Suppressor macrophage treated with lipopolysaccharide for 1 hour (primary cell): ENCODE measurements at regions not wholly inside any gene's neighbourhood (a gene's known extent, or its start where the extent isn't known, plus 50 kb on each side); places are given as distances from the start of the nearest gene placed in this dataset.
"Not testable (repeated sequence)": the region's sequence is repeated elsewhere in the genome, so short reads cannot be mapped to it uniquely, and the experiment has no call there.

Experiments used
- DNase-seq, 3 donors: peaks; one replicate each; pipeline ENCODE4 v3.0.0-alpha.2; 2020 to 2022

DNA sequence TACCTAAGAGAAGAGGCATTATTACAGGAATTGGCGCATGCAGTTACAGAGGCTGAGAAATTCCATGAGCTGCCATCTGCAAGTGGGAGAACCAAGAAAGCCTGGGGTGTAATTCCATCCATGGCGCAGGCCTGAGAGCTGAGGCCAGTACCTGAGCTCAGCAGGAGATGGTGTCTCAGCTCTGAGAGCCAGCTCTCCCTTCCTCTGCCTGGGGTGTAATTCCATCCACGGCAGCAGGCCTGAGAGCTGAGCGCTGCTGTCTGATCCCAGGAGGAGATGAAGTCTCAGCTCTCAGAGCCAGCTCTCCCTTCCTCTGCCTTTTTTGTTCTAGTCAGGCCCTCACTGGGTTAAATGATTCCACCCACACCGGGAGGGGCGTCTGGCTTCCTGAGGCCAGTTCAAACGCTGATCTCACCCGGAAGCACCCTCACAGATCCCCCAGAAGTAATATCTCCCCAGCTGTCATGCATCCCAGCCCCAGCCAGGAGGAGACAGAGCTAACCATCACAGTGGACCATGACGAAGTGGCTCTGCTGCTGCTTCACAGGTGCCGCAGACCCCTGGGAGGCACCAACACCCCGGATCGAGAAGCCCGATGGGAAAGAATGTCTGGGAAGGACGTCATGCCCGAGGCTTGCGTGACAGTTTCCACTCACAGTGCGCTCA lies 4454.9 kb upstream of the TPTE start:
- not testable (repeated sequence) for DNase-seq

- not testable (repeated sequence) for DNase-seq
These were observed 4453.1 kb upstream of the TPTE start for GRCh38 chr21:6068098-6068831.

DNA sequence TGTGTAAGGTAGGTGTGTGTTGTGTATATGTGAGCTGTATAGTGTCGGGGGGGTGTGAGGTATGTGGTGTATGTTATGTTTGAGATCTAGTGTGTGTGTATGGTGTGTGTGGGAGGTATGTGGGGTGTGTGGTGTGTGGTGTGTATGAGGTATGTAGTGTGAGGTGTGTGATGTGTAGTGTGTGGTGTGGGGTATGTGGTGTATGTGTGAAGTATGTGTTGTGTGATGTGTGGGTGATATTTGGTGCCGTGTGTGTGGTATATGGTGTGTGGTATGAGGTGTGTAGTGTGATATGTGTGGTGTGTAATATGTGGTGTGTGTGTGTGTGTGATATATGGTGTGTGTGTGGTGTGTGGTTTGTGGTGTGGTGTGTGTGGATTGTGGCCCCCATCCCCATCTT lies 4451.2 kb upstream of the TPTE start:
- not testable (repeated sequence) for DNase-seq

DNA sequence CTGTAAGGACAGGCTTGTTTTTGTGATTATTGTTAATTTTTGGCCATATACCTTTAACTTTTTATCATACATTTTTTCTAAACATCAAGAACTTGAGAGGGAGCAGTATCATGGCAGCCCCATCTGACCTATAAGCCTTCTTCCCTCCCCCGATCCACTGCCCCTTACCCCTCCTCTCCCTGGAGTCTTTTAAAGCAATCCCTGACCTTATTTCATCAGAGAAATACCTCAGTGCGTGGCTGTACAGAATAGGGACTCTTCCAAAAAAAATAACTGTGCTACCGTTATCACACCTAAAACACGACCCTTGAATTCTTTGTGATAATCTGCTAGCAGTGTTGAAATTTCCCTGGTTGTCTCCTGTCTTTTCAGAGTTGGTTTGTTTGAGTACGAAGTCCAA lies 4448.7 kb upstream of the TPTE start:
- not testable (repeated sequence) for DNase-seq

DNA sequence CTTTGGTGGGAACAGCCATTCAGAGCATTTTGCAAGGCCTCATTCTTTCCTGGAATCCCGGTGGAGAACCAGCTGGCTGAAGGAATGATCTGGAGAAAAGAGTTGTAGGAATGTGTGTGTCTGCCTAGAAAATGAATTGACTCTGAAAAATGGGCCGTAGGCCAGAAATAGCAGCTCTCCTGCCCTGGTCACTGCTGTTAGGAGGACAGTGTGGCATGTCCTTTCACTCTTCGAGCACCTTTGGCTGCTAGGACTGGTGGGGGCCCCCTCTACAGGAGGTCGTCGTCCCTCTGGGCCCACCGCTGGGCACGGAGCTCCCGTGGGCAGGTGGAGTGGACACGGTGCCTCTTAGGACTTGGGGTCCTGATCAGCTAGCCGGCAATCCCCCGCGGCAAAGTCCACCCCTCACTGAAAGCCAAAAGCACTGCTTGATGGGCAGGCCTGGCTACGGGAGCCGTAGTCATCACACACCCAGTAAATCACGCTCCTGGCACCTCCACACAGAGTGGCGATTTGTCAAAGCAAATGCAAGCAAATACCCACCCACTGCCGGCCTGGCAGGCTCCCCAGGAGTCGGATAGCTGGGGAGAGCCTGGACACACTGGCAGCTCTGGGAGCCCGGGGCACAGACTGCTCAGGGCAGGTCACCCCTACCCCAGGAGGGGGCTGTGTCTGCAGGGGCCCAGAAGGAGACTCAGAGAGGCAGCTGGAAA lies 4447.2 kb upstream of the TPTE start:
- DNase-seq = not testable (repeated sequence)

DNA sequence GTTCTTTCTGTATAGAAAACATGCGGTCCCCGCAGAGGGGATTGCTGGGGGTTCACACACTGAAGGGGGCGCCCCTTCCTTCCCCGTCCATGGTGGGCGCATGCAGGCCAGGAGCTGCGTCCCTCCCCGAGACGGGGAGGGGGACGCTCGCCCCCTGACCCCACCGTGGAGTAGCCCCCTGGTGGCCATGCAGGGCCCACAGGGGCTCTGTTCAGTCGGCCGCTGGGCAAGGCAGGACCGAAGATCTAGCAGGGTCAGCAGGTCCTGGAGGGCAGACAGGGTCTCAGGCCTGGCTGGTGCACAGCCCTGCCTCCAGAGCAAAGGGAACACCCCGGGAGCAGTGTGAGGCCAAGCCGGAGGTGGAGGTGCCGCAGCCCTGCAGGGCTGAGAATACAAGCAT lies 4446.4 kb upstream of the TPTE start:
- DNase-seq = not testable (repeated sequence)

GRCh38 chr21:6075627-6076208 lies 4445.7 kb upstream of the TPTE start:
- DNase-seq = not testable (repeated sequence)

DNA sequence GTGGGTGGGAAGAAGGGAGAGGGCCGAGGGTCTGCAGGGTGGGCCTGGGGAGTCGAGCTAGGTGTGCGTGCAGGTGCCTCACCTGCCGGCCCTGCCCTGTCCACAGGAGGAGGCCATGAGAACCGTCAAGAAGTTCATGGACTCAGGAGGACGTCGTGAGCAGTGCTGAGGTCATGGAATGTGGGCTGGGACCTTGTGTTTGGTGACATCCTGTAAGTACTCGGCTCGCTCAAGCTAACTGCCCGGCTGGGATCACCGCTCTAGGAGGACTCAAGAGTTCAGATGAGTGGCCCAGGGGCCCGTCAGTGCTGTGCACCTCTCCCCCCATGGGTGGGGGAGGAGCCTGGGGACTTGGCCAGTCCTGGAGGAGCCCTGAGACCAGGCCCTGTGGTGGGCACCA lies 4444.0 kb upstream of the TPTE start:
- not testable (repeated sequence) for DNase-seq

DNA sequence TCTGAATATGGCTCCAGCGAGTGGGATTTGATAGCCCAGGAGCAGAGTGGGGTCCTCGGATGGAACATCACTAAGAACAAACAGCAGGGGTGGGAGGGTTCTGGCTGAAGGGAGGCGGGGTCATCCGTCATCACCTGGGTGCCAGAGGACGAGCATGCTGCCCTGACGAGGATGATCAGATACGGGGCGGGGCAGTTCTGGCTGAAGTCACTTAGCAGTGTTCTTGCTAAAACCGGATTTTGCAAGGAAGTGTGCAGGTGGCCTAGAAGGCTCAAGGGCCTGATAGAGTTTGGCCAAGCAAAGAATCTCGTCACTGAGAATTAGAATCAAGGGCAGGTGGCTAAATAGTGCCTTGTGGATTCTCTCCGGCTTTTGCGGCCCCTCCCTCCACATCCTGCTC lies 4442.5 kb upstream of the TPTE start:
- DNase-seq = not testable (repeated sequence)

DNA sequence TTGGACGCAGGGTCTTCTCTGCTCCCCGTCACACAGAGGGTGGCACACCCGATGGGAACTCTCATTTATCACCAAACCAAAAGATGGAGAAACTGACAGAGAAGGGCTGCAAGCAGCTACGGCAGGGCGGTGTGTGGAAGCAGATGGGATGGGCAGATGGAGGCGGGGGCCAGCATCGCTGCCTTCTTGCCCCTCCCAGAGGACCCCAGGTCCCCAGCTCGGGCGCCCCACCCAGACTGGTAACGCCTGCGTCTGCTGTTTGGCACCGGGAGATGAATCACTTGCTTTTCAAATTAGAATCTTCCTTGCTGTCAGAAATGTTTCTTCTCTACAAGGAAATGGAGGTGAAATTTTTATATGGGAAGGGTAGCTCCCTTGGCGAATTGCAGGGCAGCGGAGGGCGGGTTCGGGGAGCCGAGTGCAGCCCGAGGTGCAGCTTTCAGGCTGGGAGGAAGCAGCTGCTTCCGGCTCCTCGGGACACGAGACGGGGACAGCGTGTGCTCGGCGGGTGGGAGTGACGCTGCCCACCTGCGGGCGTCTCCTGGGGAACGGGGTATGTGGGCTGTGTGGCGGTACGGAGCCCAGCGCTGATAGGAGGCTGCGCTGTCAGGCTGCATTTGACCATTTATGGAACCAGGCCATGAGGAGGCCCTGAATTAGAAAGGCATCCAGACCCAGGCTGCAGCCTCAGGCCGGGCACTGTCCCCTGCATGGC lies 4440.3 kb upstream of the TPTE start:
- DNase-seq = not testable (repeated sequence)

- not testable (repeated sequence) for DNase-seq
These were observed 4439.2 kb upstream of the TPTE start for GRCh38 chr21:6082166-6082565.

- DNase-seq = not testable (repeated sequence)
These were observed 4437.7 kb upstream of the TPTE start for GRCh38 chr21:6083574-6084120.

DNA sequence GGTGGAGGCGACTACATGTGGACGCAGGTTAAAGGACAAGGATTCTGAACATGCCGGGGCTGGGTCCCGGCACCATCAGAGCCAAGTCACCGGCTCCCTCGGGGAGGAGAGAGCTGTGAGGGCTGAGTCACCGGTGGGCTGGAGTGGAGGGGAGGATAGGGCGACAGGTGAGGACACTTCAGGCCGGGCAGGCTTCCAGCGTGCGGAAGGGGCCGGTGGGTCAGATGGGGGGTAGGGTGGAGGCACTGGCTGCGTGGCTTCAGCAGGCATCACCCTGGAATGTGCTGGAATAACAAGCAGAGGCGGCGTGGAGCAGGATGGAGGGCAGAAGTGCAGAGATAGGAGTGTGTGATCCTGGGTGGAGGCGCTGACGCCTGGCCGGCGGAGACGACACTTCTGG lies 4435.3 kb upstream of the TPTE start:
- DNase-seq = not testable (repeated sequence)

DNA sequence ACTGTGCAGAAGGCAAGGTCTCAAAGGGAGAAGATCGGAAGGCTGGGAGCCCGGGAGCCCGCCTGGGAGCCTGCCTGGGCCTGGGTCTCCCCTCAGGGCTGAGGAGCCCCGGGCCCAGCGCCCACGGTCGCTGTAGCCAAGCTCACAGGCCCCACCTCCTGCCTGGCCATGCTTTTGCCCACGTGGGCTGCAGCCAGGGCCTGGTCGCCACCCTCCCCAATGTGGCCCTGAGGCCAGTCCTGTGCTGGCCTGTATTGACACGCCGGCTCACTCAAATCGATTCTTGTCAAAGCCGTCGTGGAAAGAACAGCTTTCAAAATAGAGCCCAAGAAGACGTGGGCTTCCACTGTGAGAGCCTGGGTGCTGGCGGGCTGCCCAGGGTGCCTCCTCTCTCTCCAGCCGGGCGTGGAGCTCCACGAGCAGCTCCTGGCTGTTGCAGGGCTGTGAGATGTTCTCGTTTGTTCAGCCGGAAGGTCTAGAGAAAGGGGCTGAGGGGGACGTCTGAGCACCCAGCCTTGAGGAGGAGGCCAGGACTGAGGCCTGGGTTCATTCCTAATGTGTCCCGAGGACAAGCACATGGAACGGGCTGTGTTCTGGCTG lies 4433.7 kb upstream of the TPTE start:
- not testable (repeated sequence) for DNase-seq

DNA sequence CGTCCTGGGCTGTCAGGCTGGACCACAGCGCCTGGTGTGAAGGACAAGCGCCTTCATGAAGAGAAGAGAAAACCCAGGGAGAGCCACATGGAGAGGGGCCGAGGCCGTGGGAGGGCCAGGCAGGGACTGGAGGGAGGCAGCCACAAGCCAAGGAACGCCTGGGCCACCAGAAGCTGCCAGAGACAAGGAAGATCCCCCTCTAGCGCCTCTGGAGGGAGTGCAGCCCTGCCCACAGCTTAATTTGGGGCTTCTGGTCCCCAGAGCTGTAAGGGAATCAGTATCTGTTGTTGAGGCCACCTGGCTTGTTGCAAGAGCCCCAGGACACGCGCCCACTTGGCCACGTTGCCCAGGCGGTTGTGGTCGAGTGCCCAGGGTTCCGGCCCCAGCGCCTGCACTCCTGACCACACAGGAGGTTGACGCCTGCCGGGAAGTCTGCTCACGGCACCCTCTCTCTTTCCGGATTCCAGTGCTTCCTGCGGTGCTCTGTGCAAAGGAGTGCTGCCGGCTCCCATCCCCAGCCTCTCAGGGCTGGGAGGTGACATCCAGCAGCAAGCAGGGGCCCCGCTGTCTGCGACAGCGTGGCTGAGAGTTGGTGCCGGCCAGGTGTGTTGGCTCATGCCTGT lies 4431.0 kb upstream of the TPTE start:
- DNase-seq = not testable (repeated sequence)

- not testable (repeated sequence) for DNase-seq
These were observed 4429.9 kb upstream of the TPTE start for GRCh38 chr21:6091335-6092027.

DNA sequence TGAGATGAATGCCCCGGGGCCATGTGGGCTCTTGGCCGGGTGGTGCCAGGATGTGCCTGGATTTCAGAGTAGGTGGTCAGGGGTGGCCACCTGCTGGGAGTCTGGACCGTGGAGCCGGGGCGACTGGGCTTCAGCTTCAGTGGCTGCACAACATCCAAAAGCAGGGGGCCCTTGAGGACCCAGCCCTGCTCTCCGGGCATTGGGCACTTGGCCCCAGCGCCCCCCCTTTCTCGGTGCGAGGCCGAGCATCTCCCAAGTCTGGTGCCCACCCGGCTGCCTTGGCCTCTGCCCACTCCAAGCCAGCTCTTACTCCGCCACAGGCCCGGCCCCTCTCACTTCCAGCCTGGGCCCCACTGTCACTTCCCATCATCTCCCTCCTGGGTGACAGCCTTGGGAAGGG lies 4429.0 kb upstream of the TPTE start:
- DNase-seq = not testable (repeated sequence)

DNA sequence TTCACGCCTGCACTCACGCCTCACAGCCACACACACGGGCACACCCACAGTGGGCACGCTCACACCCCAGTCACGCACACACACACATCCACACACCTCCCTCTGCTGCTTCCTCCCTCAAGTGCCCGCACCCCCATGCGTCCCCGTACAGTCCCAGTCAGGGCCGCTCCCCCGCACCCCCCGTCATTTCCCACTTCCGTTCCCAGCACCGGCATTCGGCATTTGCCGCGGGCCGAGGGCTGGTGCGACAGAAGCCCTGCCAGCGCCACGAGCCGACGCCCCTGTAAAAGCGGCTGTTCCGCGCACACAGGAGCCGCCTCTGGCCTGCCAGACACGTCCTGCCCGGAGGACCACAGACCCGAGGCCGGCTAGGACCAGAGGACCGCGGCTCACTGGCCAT lies 4428.0 kb upstream of the TPTE start:
- DNase-seq = not testable (repeated sequence)

DNA sequence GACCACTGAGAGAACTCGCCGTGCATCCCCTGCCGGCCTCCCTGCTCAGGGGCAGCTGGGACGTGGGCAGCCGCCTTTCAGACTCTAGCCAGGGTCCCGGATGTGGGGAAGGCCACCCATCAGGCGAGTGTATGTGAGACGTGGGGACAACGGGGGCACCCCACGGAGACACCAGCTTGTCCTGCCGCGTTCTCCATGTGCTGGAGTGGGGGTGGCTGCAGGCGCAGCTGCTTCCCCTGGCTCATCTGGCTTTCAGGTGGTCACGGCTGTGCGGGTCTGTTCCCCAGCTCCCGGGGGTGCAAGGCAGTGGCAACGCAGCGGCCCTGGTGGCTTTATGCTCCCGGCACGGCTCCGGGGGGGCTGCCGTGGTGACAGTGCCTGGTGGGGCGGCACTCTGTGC lies 4427.5 kb upstream of the TPTE start:
- not testable (repeated sequence) for DNase-seq

- not testable (repeated sequence) for DNase-seq
These were observed 4426.1 kb upstream of the TPTE start for GRCh38 chr21:6095304-6095703.
